IMR-90 (cell line): ENCODE measurements at regions not wholly inside any gene's neighbourhood (a gene's known extent, or its start where the extent isn't known, plus 50 kb on each side); places are given as distances from the start of the nearest gene placed in this dataset.

ENCODE experiments used
- ATAC-seq: fragments of 200-7000 bp; cut with Tn5 transposase; 2 replicates; pipeline ENCODE4 v1.9.1; 2020; ENCODE audit warnings: low read depth, mild to moderate bottlenecking, moderate library complexity
- BruUV-seq: library from RNA; stranded (reverse); fragments of 400-500 nt; replicated peaks from 2 replicates; lab custom pipeline; 2021; lab: Mats Ljungman, UMichigan
- CTCF ChIA-PET: fragments of 300-600 bp; formaldehyde crosslinking; extraction: SDS; loops from one replicate; lab custom pipeline; 2021; ENCODE audit warnings: antibody characterized with exemption; lab: Yijun Ruan, JAX
- POLR2A ChIA-PET: fragments of 300-600 bp; sonication (Branson Sonifier 250); formaldehyde crosslinking; loops from one replicate; lab custom pipeline; 2022; ENCODE audit warnings: antibody characterized with exemption; ENCODE audit not compliant: unreplicated experiment; lab: Charles Lee
- DNase-seq: peaks from one replicate; pipeline ENCODE4 v3.0.0; 2013
- H2AFZ ChIP-seq: replicated peaks from 2 replicates; pipeline ENCODE3; 2013; ENCODE audit warnings: low read length, mild to moderate bottlenecking; ENCODE audit not compliant: poor library complexity
- H2AK5ac ChIP-seq: 2 replicates; pipeline ENCODE4 v1.6.1; 2013; ENCODE audit warnings: low read depth, low read length, inconsistent platforms
- H2AK9ac ChIP-seq: replicated peaks from 2 replicates; pipeline ENCODE3; 2013; ENCODE audit warnings: mild to moderate bottlenecking, low read depth, low read length, moderate library complexity; ENCODE audit not compliant: poor library complexity
- H2BK120ac ChIP-seq: 2 replicates; pipeline ENCODE4 v1.6.1; 2013; ENCODE audit warnings: low read depth, low read length, inconsistent platforms
- H2BK15ac ChIP-seq: 3 replicates; pipeline ENCODE4 v1.6.1; 2013; ENCODE audit warnings: low read depth, low read length, inconsistent platforms
- H2BK20ac ChIP-seq: 2 replicates; pipeline ENCODE4 v1.6.1; 2013; ENCODE audit warnings: low read depth, mild to moderate bottlenecking, inconsistent platforms, low read length, moderate library complexity
- H2BK5ac ChIP-seq: 2 replicates; pipeline ENCODE4 v1.6.1; 2013; ENCODE audit warnings: mild to moderate bottlenecking, low read depth, low read length, inconsistent platforms; ENCODE audit not compliant: poor library complexity, severe bottlenecking
- H3K14ac ChIP-seq: replicated peaks from 2 replicates; pipeline ENCODE4 v1.6.1; 2013; ENCODE audit warnings: low read depth, low read length, inconsistent platforms
- H3K18ac ChIP-seq: 2 replicates; pipeline ENCODE4 v1.6.1; 2013; ENCODE audit warnings: low read depth, low read length, control low read depth
- H3K23ac ChIP-seq: 2 replicates; pipeline ENCODE4 v1.6.1; 2013; ENCODE audit warnings: low read depth, low read length, inconsistent platforms
- H3K27ac ChIP-seq: 2 replicates; pipeline ENCODE4 v1.5.1; 2013; ENCODE audit warnings: mild to moderate bottlenecking, control low read depth, low read length; ENCODE audit not compliant: insufficient read depth
- H3K27me3 ChIP-seq: 2 replicates; pipeline ENCODE4 v1.6.1; 2013; ENCODE audit warnings: low read length; ENCODE audit not compliant: control insufficient read depth, insufficient read depth
- H3K36me3 ChIP-seq: 2 replicates; pipeline ENCODE4 v1.6.1; 2013; ENCODE audit warnings: low read length, mixed read lengths; ENCODE audit not compliant: control insufficient read depth, insufficient read depth
- H3K4ac ChIP-seq: 2 replicates; pipeline ENCODE4 v1.6.1; 2013; ENCODE audit warnings: low read depth, low read length, inconsistent platforms
- H3K4me1 ChIP-seq: 2 replicates; pipeline ENCODE4 v1.6.1; 2013; ENCODE audit warnings: low read length, mixed read lengths; ENCODE audit not compliant: control insufficient read depth, insufficient read depth
- H3K4me2 ChIP-seq: 2 replicates; pipeline ENCODE4 v1.6.1; 2013; ENCODE audit warnings: low read depth, mild to moderate bottlenecking, control low read depth, low read length, moderate library complexity
- H3K4me3 ChIP-seq: 2 replicates; pipeline ENCODE4 v1.5.1; 2013; ENCODE audit warnings: low read depth, mild to moderate bottlenecking, control low read depth, low read length, moderate library complexity; ENCODE audit not compliant: insufficient read depth
- H3K56ac ChIP-seq: 2 replicates; pipeline ENCODE4 v1.6.1; 2013; ENCODE audit warnings: low read length, inconsistent platforms; ENCODE audit not compliant: insufficient read depth; ENCODE audit errors: extremely low read depth
- H3K79me1 ChIP-seq, 2 experiments: 2 replicates each; pipeline ENCODE4 v1.6.1; 2013; ENCODE audit warnings: low read length in 2 of 2, inconsistent platforms in 1 of 2, low read depth in 1 of 2
- H3K9ac ChIP-seq: 2 replicates; pipeline ENCODE4 v1.6.1; 2013; ENCODE audit warnings: low read depth, low read length, control low read depth
- H3K9me1 ChIP-seq: 2 replicates; pipeline ENCODE4 v1.6.1; 2013; ENCODE audit warnings: low read length, inconsistent platforms; ENCODE audit not compliant: insufficient read depth
- H3K9me3 ChIP-seq: 2 replicates; pipeline ENCODE4 v1.6.1; 2013; ENCODE audit warnings: low read length; ENCODE audit not compliant: control insufficient read depth, insufficient read depth
- H4K20me1 ChIP-seq: 2 replicates; pipeline ENCODE4 v1.6.1; 2013; ENCODE audit warnings: low read length, inconsistent platforms; ENCODE audit not compliant: insufficient read depth
- H4K5ac ChIP-seq: 2 replicates; pipeline ENCODE4 v1.6.1; 2013; ENCODE audit warnings: mild to moderate bottlenecking, low read depth, low read length, control low read depth
- H4K8ac ChIP-seq, 2 experiments: 2 replicates each; pipeline ENCODE4 v1.6.1; 2013; ENCODE audit warnings: low read depth in 2 of 2, low read length in 2 of 2, control low read depth in 1 of 2, inconsistent platforms in 1 of 2
- H4K91ac ChIP-seq: 2 replicates; pipeline ENCODE4 v1.6.1; 2013; ENCODE audit warnings: low read depth, low read length, inconsistent platforms; ENCODE audit not compliant: insufficient read depth
- BHLHE40 ChIP-seq: fragments of 150-350 bp; IDR thresholded peaks from 2 replicates; pipeline ENCODE4 v1.6.1; 2016; ENCODE audit warnings: mild to moderate bottlenecking, low read depth, low read length
- CEBPB ChIP-seq: IDR thresholded peaks from 2 replicates; pipeline ENCODE4 v1.6.1; 2012; ENCODE audit warnings: low read depth, low read length, improper control_type of control experiment
- CHD1 ChIP-seq: IDR thresholded peaks from 2 replicates; pipeline ENCODE4 v1.6.1; 2012; ENCODE audit warnings: low read depth, low read length, improper control_type of control experiment
- CTCF ChIP-seq: conservative IDR thresholded peaks from 2 replicates; pipeline ENCODE4 v1.5.1; 2012; ENCODE audit warnings: mild to moderate bottlenecking, low read depth, low read length, improper control_type of control experiment
- ELK1 ChIP-seq: fragments of 150-350 bp; IDR thresholded peaks from 2 replicates; pipeline ENCODE4 v1.6.1; 2016; ENCODE audit warnings: low read depth, mild to moderate bottlenecking, low read length, moderate library complexity, borderline replicate concordance
- MAFK ChIP-seq: IDR thresholded peaks from 2 replicates; pipeline ENCODE4 v1.6.1; 2012; ENCODE audit warnings: low read depth, low read length, improper control_type of control experiment
- MAZ ChIP-seq: IDR thresholded peaks from 2 replicates; pipeline ENCODE4 v1.6.1; 2012; ENCODE audit warnings: low read depth, mild to moderate bottlenecking, low read length, improper control_type of control experiment, moderate library complexity, borderline replicate concordance
- MXI1 ChIP-seq: IDR thresholded peaks from 2 replicates; pipeline ENCODE4 v1.6.1; 2012; ENCODE audit warnings: low read depth, mild to moderate bottlenecking, low read length, moderate library complexity, borderline replicate concordance
- POLR2A ChIP-seq: IDR thresholded peaks from 2 replicates; pipeline ENCODE4 v1.6.1; 2012; ENCODE audit warnings: mild to moderate bottlenecking, low read depth, low read length
- RCOR1 ChIP-seq: IDR thresholded peaks from 2 replicates; pipeline ENCODE4 v1.6.1; 2012; ENCODE audit warnings: mild to moderate bottlenecking, low read length, improper control_type of control experiment; ENCODE audit not compliant: insufficient replicate concordance
- RFX5 ChIP-seq: IDR thresholded peaks from 2 replicates; pipeline ENCODE4 v1.8.0; 2012; ENCODE audit warnings: low read depth, mild to moderate bottlenecking, low read length, moderate library complexity
- SMC3 ChIP-seq: fragments of 150-350 bp; IDR thresholded peaks from 2 replicates; pipeline ENCODE4 v1.6.1; 2016; ENCODE audit warnings: low read depth, mild to moderate bottlenecking, antibody characterized with exemption, low read length, moderate library complexity
- USF2 ChIP-seq: fragments of 150-350 bp; IDR thresholded peaks from 2 replicates; pipeline ENCODE4 v1.6.1; 2017; ENCODE audit warnings: mild to moderate bottlenecking, antibody characterized with exemption, low read length, low read depth
- WGBS, 2 experiments: methylation state at CpG; one replicate each; pipeline versions ENCODE4 v1.1.5 to v1.1.7; 2013; ENCODE audit warnings: missing lambda C conversion rate in 2 of 2; ENCODE audit not compliant: insufficient read length in 1 of 2; ENCODE audit errors: extremely low coverage in 2 of 2; 5-methylcytosine and 5-hydroxymethylcytosine counted together
- dilution Hi-C: fragments of 300-500 bp; cut with HindIII; formaldehyde crosslinking; loops from one replicate; pipeline ENCODE4 v1.14.3; 2018; ENCODE audit warnings: low sequenced_read_pairs; ENCODE audit not compliant: unreplicated experiment
- in situ Hi-C: fragments of 300-500 bp; cut with MboI; formaldehyde crosslinking; loops from 3 replicates; pipeline ENCODE4 v1.14.3; 2019; ENCODE audit warnings: low sequenced_read_pairs, inconsistent platforms, mixed read lengths
- intact Hi-C: fragments of 100-400 bp; cut with micrococcal nuclease; formaldehyde crosslinking; loops from 2 replicates; pipeline ENCODE4 v1.10.0; 2022

- no peak overlapping the region for H2AK9ac ChIP-seq
- H2BK120ac ChIP-seq = no peak overlapping the region
- DNase-seq = no peak
- ChIA-PET CTCF (no interaction called here), POLR2A (no interaction called here)
- BruUV-seq = no TSS peak
- no peak overlapping the region for H3K56ac ChIP-seq
- TF ChIP-seq RFX5 = no peak
- TF ChIP-seq SMC3 = no peak
- TF ChIP-seq USF2 = no peak
- TF ChIP-seq MAFK = no peak
- TF ChIP-seq CEBPB = no peak
- TF ChIP-seq ELK1 = no peak
- no peak for TF ChIP-seq MXI1
- TF ChIP-seq BHLHE40 = no peak
- TF ChIP-seq CTCF = no peak
- no peak for TF ChIP-seq RCOR1
- no peak for TF ChIP-seq CHD1
- TF ChIP-seq POLR2A = no peak
- no peak for TF ChIP-seq MAZ
- H3K9me3 ChIP-seq = no peaks in the 10 kb centered on the region
- no CpG with 5 or more reads among the region's 1 CpG for WGBS, 2 experiments
- H3K79me1 ChIP-seq = no peaks in the 10 kb centered on the region
- no peak overlapping the region for H3K27ac ChIP-seq
- no peak overlapping the region for H3K4ac ChIP-seq
- no peak overlapping the region for H4K8ac ChIP-seq
- no peak overlapping the region for H4K91ac ChIP-seq
- no peaks in the 10 kb centered on the region for H3K9me1 ChIP-seq
- no peaks in the 10 kb centered on the region for H4K20me1 ChIP-seq
- H2BK20ac ChIP-seq = no peak overlapping the region
- no peak overlapping the region for H2AK5ac ChIP-seq
- no peak overlapping the region for H3K14ac ChIP-seq
- no peaks in the 10 kb centered on the region for H3K36me3 ChIP-seq
- no peaks in the 10 kb centered on the region for H3K27me3 ChIP-seq
- dilution Hi-C loops (no loop called here), in situ Hi-C loops (no loop called here), intact Hi-C loops (no loop called here)
- H2BK5ac ChIP-seq = no peak overlapping the region
- no peaks in the 10 kb centered on the region for H3K4me1 ChIP-seq
- no peak overlapping the region for H3K23ac ChIP-seq
- no peak overlapping the region for H3K4me3 ChIP-seq
- H3K18ac ChIP-seq = no peak overlapping the region
- no peak overlapping the region for H2AFZ ChIP-seq
- no peak overlapping the region for H2BK15ac ChIP-seq
- H3K9ac ChIP-seq = no peak overlapping the region
- H4K5ac ChIP-seq = no peak overlapping the region
- H3K4me2 ChIP-seq = no peak overlapping the region
- ATAC-seq = no peak
These were observed 800.8 kb downstream of the CDH11 start for GRCh38 chr16:64321066-64321465.
